OCI-LY3 (cell line): ENCODE measurements at regions not wholly inside any gene's neighbourhood (a gene's known extent, or its start where the extent isn't known, plus 50 kb on each side); places are given as distances from the start of the nearest gene placed in this dataset.
A peak's percentile ranks its signal among the peaks of the same experiment; 100 is the strongest.

Source experiments
- H2AFZ ChIP-seq: fragments of 200-600, 300-600 bp; shearing (Covaris generic); 2 replicates; pipeline ENCODE4 v1.6.0; 2014; ENCODE audit warnings: antibody characterized with exemption, low read depth, low read length
- H3K27ac ChIP-seq: fragments of 200-600, 300-600 bp; sonication (generic); 2 replicates; pipeline ENCODE4 v1.5.1; 2014; ENCODE audit warnings: mild to moderate bottlenecking, low read length, moderate library complexity, mixed read lengths
- H3K27me3 ChIP-seq: fragments of 200-600, 300-600 bp; sonication (generic); 2 replicates; pipeline ENCODE4 v1.6.1; 2014; ENCODE audit warnings: low read depth, low read length, mixed read lengths
- H3K36me3 ChIP-seq: fragments of 200-600, 300-600 bp; sonication (generic); replicated peaks from 2 replicates; pipeline ENCODE3; 2014; ENCODE audit warnings: low read depth, low read length, mixed read lengths
- H3K4me1 ChIP-seq: fragments of 300-600, 200-600 bp; sonication (generic); 2 replicates; pipeline ENCODE4 v1.6.1; 2014; ENCODE audit warnings: low read length, mixed read lengths
- H3K4me2 ChIP-seq: fragments of 200-600, 300-600 bp; sonication (generic); 2 replicates; pipeline ENCODE4 v1.6.1; 2014; ENCODE audit warnings: low read length, mixed read lengths
- H3K4me3 ChIP-seq: fragments of 300-600, 200-600 bp; sonication (generic); 2 replicates; pipeline ENCODE4 v1.5.1; 2014; ENCODE audit warnings: antibody characterized with exemption, mild to moderate bottlenecking, low read length, moderate library complexity
- H3K79me2 ChIP-seq: fragments of 300-600, 200-600 bp; shearing (Covaris generic); 2 replicates; pipeline ENCODE4 v1.6.1; 2014; ENCODE audit warnings: mild to moderate bottlenecking, low read length, mixed read lengths
- H3K9ac ChIP-seq: fragments of 300-600, 200-600 bp; shearing (Covaris generic); 2 replicates; pipeline ENCODE4 v1.6.0; 2014; ENCODE audit warnings: mild to moderate bottlenecking, low read length, moderate library complexity
- H3K9me3 ChIP-seq: fragments of 200-600, 300-600 bp; shearing (Covaris generic); 2 replicates; pipeline ENCODE4 v1.6.1; 2014; ENCODE audit warnings: low read length, mixed read lengths; ENCODE audit not compliant: insufficient read depth
- H4K20me1 ChIP-seq: fragments of 200-600, 300-600 bp; sonication (generic); 2 replicates; pipeline ENCODE4 v1.6.1; 2016; ENCODE audit warnings: low read length, mixed read lengths; ENCODE audit not compliant: insufficient read depth
- CTCF ChIP-seq: fragments of 200-600, 300-600 bp; sonication (generic); IDR thresholded peaks from 2 replicates; pipeline ENCODE4 v1.5.1; 2014; ENCODE audit warnings: antibody characterized with exemption, low read length, low read depth
- EZH2phosphoT487 ChIP-seq: fragments of 200-600 bp; shearing (Covaris generic); IDR thresholded peaks from 2 replicates; pipeline ENCODE4 v1.6.1; 2018; ENCODE audit warnings: antibody characterized with exemption, mixed run types, low read depth

- no peaks in the 10 kb centered on the region for H3K9me3 ChIP-seq
- H3K9ac ChIP-seq = no peak overlapping the region
- no peak for TF ChIP-seq CTCF
- no peak for TF ChIP-seq EZH2phosphoT487
- no peaks in the 10 kb centered on the region for H3K4me1 ChIP-seq
- H3K79me2 ChIP-seq = no peaks in the 10 kb centered on the region
- no peak overlapping the region for H2AFZ ChIP-seq
- H3K27ac ChIP-seq = no peak overlapping the region
- H3K36me3 ChIP-seq = no peaks in the 10 kb centered on the region
- H3K4me3 ChIP-seq = no peak overlapping the region
- no peak overlapping the region for H3K4me2 ChIP-seq
- H3K27me3 ChIP-seq = no peaks in the 10 kb centered on the region
- H4K20me1 ChIP-seq = no peaks in the 10 kb centered on the region
These were observed 251.1 kb downstream of the SLC4A3 start for GRCh38 chr2:219878516-219878915.

DNA sequence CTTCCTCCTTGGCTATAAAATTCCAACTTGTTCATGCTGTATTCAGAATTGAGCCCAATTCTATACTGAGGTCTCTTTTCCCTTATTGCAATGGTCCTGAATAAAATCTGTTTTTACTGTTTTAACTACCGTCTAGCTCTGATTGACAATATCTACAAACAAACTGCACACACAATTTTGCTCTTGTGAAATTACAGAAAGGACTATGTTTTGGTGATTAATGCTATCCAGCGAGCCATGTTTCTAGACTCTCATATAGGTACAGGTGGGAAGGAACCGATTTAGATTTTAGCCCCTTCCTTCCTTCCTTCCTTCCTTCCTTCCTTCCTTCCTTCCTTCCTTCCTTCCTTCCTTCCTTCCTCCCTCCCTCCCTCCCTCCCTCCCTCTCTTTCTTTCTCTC lies 254.4 kb downstream of the SLC4A3 start:
- Histone ChIP-seq H3K4me2 (no peak overlapping the region), H3K36me3 (no peaks in the 10 kb centered on the region), H3K27me3 (no peaks in the 10 kb centered on the region), H3K4me1 (no peaks in the 10 kb centered on the region), H3K9ac (no peak overlapping the region), H3K9me3 (no peaks in the 10 kb centered on the region), H4K20me1 (no peaks in the 10 kb centered on the region), H2AFZ (no peak overlapping the region), H3K79me2 (no peaks in the 10 kb centered on the region), H3K4me3 (no peak overlapping the region), H3K27ac (no peak overlapping the region)
- no peak for TF ChIP-seq CTCF
- TF ChIP-seq EZH2phosphoT487 = no peak

- no peak overlapping the region for H3K4me3 ChIP-seq
- no peaks in the 10 kb centered on the region for H3K36me3 ChIP-seq
- no peaks in the 10 kb centered on the region for H4K20me1 ChIP-seq
- no peaks in the 10 kb centered on the region for H3K27me3 ChIP-seq
- peaks cover 10% of the 10 kb centered on the region for H3K4me1 ChIP-seq
- H3K9ac ChIP-seq = no peak overlapping the region
- H3K9me3 ChIP-seq = no peaks in the 10 kb centered on the region
- no peak for TF ChIP-seq CTCF
- no peak for TF ChIP-seq EZH2phosphoT487
- no peak overlapping the region for H3K27ac ChIP-seq
- H2AFZ ChIP-seq = no peak overlapping the region
- no peak overlapping the region for H3K4me2 ChIP-seq
- no peaks in the 10 kb centered on the region for H3K79me2 ChIP-seq
These were observed 259.2 kb downstream of the SLC4A3 start for GRCh38 chr2:219886615-219887014.

DNA sequence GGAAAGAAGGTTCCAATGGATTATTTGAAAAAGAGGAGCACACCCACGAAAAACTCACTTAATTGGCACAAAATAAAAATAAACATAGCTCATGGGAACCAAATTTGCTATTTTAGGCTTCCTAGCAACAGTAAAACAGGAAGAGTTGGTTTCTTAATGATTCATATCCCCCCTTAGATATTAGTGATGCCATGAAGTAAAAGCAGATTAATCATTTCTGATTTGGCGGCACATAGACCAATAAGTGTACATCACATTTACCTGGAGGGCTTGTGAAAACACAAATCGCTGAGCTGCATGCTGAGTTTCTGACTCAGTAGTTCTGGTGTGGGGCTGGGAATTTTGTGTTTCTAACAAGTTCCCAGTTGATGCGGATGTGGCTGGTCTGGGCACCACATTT lies 260.4 kb downstream of the SLC4A3 start:
- Histone ChIP-seq H3K27me3 (no peaks in the 10 kb centered on the region), H3K4me2 (peak overlapping the region; percentile 52), H2AFZ (no peak overlapping the region), H3K4me1 (peaks cover 10% of the 10 kb centered on the region), H3K36me3 (no peaks in the 10 kb centered on the region), H3K9me3 (no peaks in the 10 kb centered on the region), H3K4me3 (no peak overlapping the region), H3K9ac (no peak overlapping the region), H4K20me1 (no peaks in the 10 kb centered on the region), H3K79me2 (no peaks in the 10 kb centered on the region), H3K27ac (no peak overlapping the region)
- TF ChIP-seq EZH2phosphoT487 = no peak
- no peak for TF ChIP-seq CTCF
